CD4-positive, alpha-beta T cell treated with Interleukin-15 for 4 hours (primary cell): ENCODE measurements at regions not wholly inside any gene's neighbourhood (a gene's known extent, or its start where the extent isn't known, plus 50 kb on each side); places are given as distances from the start of the nearest gene placed in this dataset.

ENCODE experiments used
- DNase-seq: peaks from one replicate; pipeline ENCODE4 v3.0.0-alpha.2; 2020; ENCODE audit warnings: low spot score

DNA sequence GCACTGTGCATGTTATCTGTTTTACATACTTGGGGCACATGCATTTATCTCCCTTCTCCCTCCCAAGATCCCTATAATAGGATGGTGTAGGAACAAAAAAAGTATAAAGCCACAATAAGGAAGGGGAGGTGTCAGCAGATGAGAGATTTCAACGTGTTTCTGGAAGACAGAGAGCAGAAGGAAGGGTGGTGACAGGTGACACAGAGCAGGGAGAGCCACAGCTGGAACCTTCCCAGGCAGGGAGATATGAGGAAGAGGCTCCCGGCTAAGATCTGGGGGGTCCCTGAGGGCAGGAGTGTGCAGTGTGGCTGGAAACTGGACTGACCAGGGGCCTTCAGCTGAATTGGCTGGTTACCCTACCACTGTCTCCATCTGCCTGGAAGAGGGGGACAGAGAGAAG is 107.4 kb downstream of the BCOR start:
- no peak for DNase-seq

DNA sequence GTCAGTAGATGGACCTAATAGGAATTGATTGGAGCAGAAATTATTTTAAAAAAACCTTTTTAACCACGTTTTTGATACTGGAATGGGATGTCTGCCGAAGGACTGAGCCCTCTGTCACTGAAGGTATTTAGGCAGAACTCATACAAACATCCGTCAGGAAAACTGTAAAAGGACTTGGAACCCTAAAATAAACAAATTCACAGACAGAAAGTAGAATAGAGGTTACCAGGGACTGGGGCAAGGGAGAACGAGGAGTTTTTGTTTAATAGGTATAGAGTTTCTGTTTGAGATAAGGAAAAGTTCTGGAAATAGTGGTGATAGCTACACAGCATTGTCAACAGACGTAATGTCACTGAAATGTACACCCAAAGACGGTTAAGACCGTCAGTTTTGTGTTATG is 105.5 kb downstream of the BCOR start:
- DNase-seq: no peak

DNA sequence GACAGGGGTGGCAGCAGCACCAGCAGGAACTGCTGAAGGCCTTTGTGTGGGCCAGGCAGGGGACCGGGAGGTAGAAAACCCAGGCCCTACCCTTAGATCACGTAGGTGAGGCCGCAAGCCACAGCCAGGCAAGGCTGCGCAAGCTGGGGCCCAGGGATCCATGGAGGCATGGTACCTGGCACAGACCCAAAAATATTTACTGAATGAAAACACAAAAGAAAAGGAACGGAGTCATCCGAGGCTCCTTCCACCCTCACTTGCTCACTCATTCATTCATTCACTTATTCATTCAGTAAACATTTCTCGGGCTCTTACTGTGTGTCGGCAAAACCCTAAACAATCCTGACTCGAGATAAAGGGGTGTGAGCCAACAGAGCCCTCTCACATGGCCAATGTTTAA is 102.3 kb downstream of the BCOR start:
- DNase-seq: no peak

DNA sequence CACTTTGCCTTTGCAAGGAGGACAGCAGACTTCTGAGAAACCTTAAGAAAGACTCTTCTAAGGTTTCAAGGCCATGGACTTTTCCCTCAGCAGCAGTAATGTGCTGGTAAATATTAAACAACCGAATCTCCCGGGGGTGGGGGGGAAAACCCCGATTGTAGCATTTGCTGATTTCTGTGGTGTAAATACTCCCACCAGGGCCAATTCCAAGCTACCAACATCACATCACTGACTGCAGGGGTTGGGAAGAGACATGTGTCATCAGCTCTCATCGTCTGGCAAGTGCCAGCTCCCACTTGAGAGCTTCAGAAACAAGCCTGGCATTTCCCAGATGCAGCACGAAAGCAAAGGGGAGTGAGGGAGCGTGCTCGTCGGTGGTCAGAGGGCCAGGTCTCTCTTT is 101.2 kb downstream of the BCOR start:
- no peak for DNase-seq

DNA sequence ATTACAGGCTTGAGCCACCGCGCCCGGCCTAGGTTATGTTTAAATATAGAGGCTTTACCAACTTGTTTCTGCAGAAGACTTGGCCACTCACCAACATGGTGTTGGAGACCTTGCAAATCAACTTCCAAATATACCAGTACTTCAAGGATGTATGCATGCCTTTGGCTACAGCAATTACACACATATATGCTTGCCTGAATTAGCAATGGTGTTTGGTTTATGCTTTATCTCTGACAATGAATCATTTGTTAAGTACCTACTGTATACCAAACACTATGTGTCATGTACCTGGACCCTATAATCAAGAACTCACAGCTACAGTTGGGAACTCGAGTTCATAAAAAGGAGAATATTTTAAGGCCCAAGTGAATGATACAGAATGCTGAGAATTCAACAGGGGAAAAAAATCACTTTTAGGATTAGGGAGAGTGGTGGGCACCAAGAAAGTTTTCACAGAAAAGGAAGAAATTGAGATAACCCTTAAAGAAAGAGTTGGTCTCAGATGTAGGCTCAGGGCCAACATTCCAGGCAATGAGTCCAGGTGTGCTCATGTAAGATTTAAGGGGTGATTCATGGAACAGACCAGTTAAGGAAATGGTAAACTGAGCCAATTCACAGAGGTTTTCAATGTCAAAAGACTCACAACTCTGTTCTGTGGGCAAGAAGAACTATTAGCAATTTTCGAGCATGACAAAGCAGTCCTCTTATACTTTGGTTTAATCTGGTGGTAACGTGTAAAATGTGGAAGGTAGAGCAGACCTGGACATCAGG is 98.9 kb downstream of the BCOR start:
- DNase-seq: no peak
